Calu3 (cell line): ENCODE measurements at regions not wholly inside any gene's neighbourhood (a gene's known extent, or its start where the extent isn't known, plus 50 kb on each side); places are given as distances from the start of the nearest gene placed in this dataset.

ENCODE experiments used
- BruUV-seq: library from RNA; stranded (reverse); fragments of 400-500 nt; replicated peaks from 2 replicates; lab custom pipeline; 2021; lab: Mats Ljungman, UMichigan
- CTCF ChIA-PET: fragments of 300-600 bp; sonication (Branson Sonifier 250); formaldehyde crosslinking; loops from one replicate; lab custom pipeline; 2022; ENCODE audit warnings: antibody characterized with exemption; lab: Charles Lee
- DNase-seq: peaks from one replicate; pipeline ENCODE4 v3.0.0; 2022
- H3K27ac Mint-ChIP-seq: one replicate; pipeline ENCODE4 v1.8.0; 2022; ENCODE audit warnings: mixed read lengths; ENCODE audit not compliant: unreplicated experiment
- H3K27me3 Mint-ChIP-seq: one replicate; pipeline ENCODE4 v1.8.0; 2022; ENCODE audit warnings: mixed read lengths; ENCODE audit not compliant: unreplicated experiment
- H3K36me3 Mint-ChIP-seq: one replicate; pipeline ENCODE4 v1.8.0; 2022; ENCODE audit warnings: mild to moderate bottlenecking, moderate library complexity, mixed read lengths; ENCODE audit not compliant: insufficient read depth, unreplicated experiment
- H3K4me1 Mint-ChIP-seq: one replicate; pipeline ENCODE4 v1.8.0; 2022; ENCODE audit warnings: mild to moderate bottlenecking, low read depth, mixed read lengths; ENCODE audit not compliant: unreplicated experiment
- H3K4me3 Mint-ChIP-seq: one replicate; pipeline ENCODE4 v1.8.0; 2022; ENCODE audit warnings: mild to moderate bottlenecking, low read depth, moderate library complexity, mixed read lengths; ENCODE audit not compliant: unreplicated experiment
- H3K9me3 Mint-ChIP-seq: one replicate; pipeline ENCODE4 v1.8.0; 2022; ENCODE audit warnings: low read depth, mixed read lengths; ENCODE audit not compliant: unreplicated experiment
- intact Hi-C: fragments of 100-400 bp; cut with micrococcal nuclease; formaldehyde crosslinking; loops from one replicate; pipeline ENCODE4 v1.10.0; 2022; ENCODE audit not compliant: unreplicated experiment
- TF ChIP-seq, protein P1 (sequence below): fragments of 200-600 bp; IDR thresholded peaks from one replicate; pipeline ENCODE4 v1.8.0; 2022; ENCODE audit warnings: antibody characterized with exemption; ENCODE audit not compliant: unreplicated experiment

DNA sequence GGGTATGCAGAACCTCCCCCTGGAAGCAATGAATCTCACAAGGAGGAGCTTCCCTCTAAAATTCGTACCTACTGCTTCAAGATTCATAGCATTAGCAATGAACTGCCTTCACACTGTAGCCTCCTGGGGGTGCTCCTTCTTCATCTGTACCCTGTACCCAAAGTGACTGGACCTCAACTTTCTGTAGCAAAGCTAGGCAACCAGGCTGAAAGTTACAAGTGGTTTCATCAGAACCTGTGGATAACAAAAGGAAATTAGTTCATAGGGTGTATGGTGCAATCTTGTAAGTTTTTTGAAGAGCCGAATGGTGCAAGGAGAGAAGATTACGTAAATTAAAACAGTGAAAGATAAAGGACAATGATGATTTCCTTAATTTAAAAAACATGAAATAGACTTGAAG is 1541.7 kb upstream of the FLRT2 start:
- Mint-ChIP-seq H3K27ac (no peak overlapping the region), H3K27me3 (no peaks in the 10 kb centered on the region), H3K36me3 (no peaks in the 10 kb centered on the region), H3K9me3 (peaks cover 18% of the 10 kb centered on the region), H3K4me1 (no peaks in the 10 kb centered on the region), H3K4me3 (no peak overlapping the region)
- BruUV-seq, result no TSS peak
- CTCF ChIA-PET, result no interaction called here
- TF ChIP-seq, protein P1, sequence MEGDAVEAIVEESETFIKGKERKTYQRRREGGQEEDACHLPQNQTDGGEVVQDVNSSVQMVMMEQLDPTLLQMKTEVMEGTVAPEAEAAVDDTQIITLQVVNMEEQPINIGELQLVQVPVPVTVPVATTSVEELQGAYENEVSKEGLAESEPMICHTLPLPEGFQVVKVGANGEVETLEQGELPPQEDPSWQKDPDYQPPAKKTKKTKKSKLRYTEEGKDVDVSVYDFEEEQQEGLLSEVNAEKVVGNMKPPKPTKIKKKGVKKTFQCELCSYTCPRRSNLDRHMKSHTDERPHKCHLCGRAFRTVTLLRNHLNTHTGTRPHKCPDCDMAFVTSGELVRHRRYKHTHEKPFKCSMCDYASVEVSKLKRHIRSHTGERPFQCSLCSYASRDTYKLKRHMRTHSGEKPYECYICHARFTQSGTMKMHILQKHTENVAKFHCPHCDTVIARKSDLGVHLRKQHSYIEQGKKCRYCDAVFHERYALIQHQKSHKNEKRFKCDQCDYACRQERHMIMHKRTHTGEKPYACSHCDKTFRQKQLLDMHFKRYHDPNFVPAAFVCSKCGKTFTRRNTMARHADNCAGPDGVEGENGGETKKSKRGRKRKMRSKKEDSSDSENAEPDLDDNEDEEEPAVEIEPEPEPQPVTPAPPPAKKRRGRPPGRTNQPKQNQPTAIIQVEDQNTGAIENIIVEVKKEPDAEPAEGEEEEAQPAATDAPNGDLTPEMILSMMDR, result no peak
- no peak for DNase-seq
- intact Hi-C loops, result no loop called here

- TF ChIP-seq, protein P1, result no peak
- H3K27me3 Mint-ChIP-seq, result no peaks in the 10 kb centered on the region
- no TSS peak for BruUV-seq
- H3K4me3 Mint-ChIP-seq, result no peak overlapping the region
- no peak overlapping the region for H3K27ac Mint-ChIP-seq
- H3K36me3 Mint-ChIP-seq, result no peaks in the 10 kb centered on the region
- intact Hi-C loops, result no loop called here
- no peak for DNase-seq
- H3K9me3 Mint-ChIP-seq, result peaks cover 16% of the 10 kb centered on the region
- no peaks in the 10 kb centered on the region for H3K4me1 Mint-ChIP-seq
- CTCF ChIA-PET, result no interaction called here
Measured at GRCh38 chr14:83991666-83992065, 1538.3 kb upstream of the FLRT2 start.

- CTCF ChIA-PET, result no interaction called here
- no peak overlapping the region for H3K4me3 Mint-ChIP-seq
- peaks cover 14% of the 10 kb centered on the region for H3K9me3 Mint-ChIP-seq
- H3K27me3 Mint-ChIP-seq, result no peaks in the 10 kb centered on the region
- no TSS peak for BruUV-seq
- H3K27ac Mint-ChIP-seq, result no peak overlapping the region
- DNase-seq, result no peak
- intact Hi-C loops, result no loop called here
- H3K36me3 Mint-ChIP-seq, result no peaks in the 10 kb centered on the region
- TF ChIP-seq, protein P1, result no peak
- no peaks in the 10 kb centered on the region for H3K4me1 Mint-ChIP-seq
Measured at GRCh38 chr14:83992857-83993256, 1537.1 kb upstream of the FLRT2 start.

- CTCF ChIA-PET, result no interaction called here
- TF ChIP-seq, protein P1, result no peak
- no peaks in the 10 kb centered on the region for H3K27me3 Mint-ChIP-seq
Measured at GRCh38 chr14:83993545-83993944, 1536.4 kb upstream of the FLRT2 start.

More at GRCh38 chr14:83993545-83993944, 1536.4 kb upstream of the FLRT2 start:
- no peak for DNase-seq
- intact Hi-C loops, result no loop called here
- no peaks in the 10 kb centered on the region for H3K4me1 Mint-ChIP-seq
- no peaks in the 10 kb centered on the region for H3K36me3 Mint-ChIP-seq
- BruUV-seq, result no TSS peak
- no peak overlapping the region for H3K4me3 Mint-ChIP-seq
- peaks cover 12% of the 10 kb centered on the region for H3K9me3 Mint-ChIP-seq
- no peak overlapping the region for H3K27ac Mint-ChIP-seq
